ENCODE measurements at regions not wholly inside any gene's neighbourhood (a gene's known extent, or its start where the extent isn't known, plus 50 kb on each side); places are given as distances from the start of the nearest gene placed in this dataset.
"Not testable (repeated sequence)": the region's sequence is repeated elsewhere in the genome, so short reads cannot be mapped to it uniquely, and the experiment has no call there.

- DNase-seq (ENCODE audit: low read depth), result no peak
- no peak for TF ChIP-seq CTCF (conservative IDR thresholded peaks at IDR 0.05; ENCODE audit: low read depth, low read length)
- H3K4me3 ChIP-seq (ENCODE audit: low read depth, low read length), result no peak overlapping the region
These were observed 79.9 kb upstream of the PRR5 start for GRCh38 chr22:44622147-44622427.

DNA sequence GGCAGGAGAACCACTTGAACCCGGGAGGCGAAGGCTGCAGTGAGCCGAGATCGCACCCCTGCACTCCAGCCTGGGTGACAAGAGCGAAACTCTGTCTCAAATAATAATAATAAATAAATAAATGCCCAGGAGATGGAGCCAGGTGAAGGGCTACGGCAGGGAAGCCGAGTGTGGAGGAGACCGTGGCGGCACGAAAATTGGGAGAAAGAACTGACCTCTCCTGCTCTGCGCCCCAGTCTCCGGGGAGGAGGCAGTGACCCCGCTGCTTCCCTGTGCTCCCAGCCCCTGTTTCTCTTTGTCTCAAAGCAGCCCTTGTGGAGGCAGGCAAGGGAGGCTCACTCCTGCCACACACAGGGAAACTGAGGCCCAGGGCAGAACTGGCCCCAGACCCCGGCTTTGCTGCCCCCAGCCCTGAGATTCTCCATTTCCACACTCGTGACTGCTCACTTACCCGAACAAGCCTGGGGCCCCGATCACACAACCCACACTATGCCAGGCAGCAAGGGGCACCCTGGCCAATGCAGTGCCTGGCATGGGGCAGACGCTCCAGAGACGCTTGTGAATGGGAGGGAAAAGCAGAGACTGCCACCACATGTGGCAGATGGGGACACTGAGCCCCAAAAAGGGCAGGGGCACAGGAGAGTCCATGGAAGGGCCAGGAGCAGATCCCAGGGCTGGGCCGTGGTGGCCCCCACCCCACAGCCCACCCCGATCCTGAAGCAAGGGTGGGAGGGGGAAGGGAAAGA is 80.4 kb upstream of the PRR5 start:
- H3K4me3 ChIP-seq (ENCODE audit: low read depth, low read length), result no peak overlapping the region

DNA sequence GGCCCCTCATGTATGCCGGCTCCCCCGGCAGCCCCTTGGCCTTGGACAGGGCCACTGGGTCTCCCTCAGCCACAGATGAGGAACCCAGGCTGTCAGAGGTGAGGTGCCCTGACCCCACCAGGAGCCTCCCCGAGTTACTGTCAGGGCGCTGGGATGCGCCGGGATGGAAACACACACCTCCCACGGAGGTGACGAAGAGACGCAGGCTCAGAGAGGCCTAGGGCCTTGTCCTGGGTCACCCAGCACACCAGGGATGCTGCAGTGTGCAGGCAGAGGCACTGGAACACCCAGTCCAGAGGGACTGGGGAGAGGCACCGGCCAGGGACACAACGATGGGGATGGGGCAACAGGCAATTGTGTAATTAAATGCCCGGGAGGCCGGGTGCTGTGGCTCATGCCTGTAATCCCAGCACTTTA is 81.2 kb upstream of the PRR5 start:
- no peak for TF ChIP-seq CTCF (conservative IDR thresholded peaks at IDR 0.05; ENCODE audit: low read depth, low read length)
- H3K4me3 ChIP-seq (ENCODE audit: low read depth, low read length), result no peak overlapping the region
- DNase-seq (ENCODE audit: low read depth), result no peak

More for the DNA sequence above, 80.4 kb upstream of the PRR5 start:
- DNase-seq (ENCODE audit: low read depth), result no peak
- no peak for TF ChIP-seq CTCF (conservative IDR thresholded peaks at IDR 0.05; ENCODE audit: low read depth, low read length)

DNA sequence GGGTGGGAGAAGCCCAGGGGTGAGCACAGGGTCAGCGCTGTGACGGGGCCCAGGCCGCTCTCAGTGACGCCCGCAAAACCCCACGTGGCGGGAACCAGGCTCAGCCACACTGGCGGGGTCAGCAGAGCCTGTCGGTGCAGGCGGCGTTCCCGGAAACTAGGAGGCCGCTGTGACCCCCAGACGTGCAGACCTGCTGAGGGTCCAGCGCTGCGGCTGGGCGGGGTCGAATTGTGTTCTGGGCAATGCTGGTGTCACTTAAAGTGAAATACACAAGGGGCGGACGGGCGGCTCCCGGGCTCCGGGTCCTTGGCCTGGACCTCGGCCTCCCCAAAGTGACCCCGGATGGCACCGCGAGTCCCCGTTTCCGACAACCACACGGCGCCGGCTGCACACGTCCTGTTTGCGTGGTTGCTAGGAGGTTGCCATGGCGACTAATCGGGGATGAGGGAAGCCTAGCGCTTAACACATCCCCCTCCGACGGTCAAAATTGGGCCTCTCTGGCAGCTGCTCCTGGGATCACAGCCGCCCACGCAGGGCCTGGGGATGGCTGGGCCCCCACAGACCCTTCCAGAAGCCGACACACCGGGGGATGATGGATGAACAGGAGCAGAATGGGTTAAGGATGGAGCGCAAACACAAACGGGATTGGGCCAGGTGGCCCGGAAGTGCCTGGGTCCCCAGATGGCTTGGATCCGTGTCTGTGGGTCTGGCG is 81.7 kb upstream of the PRR5 start:
- TF ChIP-seq CTCF (conservative IDR thresholded peaks at IDR 0.05; ENCODE audit: low read depth, low read length), result no peak
- H3K4me3 ChIP-seq (ENCODE audit: low read depth, low read length), result no peak overlapping the region
- no peak for DNase-seq (ENCODE audit: low read depth)

- H3K4me3 ChIP-seq (ENCODE audit: low read depth, low read length); DNase-seq (ENCODE audit: low read depth): not testable (repeated sequence)
These were observed 82.4 kb upstream of the PRR5 start for GRCh38 chr22:44619560-44620128.

- DNase-seq (ENCODE audit: low read depth); H3K4me3 ChIP-seq (ENCODE audit: low read depth, low read length): not testable (repeated sequence)
These were observed 83.1 kb upstream of the PRR5 start for GRCh38 chr22:44618910-44619309.

- H3K4me3 ChIP-seq (ENCODE audit: low read depth, low read length), result no peak overlapping the region
- DNase-seq (ENCODE audit: low read depth), result no peak
- no peak for TF ChIP-seq CTCF (conservative IDR thresholded peaks at IDR 0.05; ENCODE audit: low read depth, low read length)
These were observed 83.6 kb upstream of the PRR5 start for GRCh38 chr22:44618400-44618799.

DNA sequence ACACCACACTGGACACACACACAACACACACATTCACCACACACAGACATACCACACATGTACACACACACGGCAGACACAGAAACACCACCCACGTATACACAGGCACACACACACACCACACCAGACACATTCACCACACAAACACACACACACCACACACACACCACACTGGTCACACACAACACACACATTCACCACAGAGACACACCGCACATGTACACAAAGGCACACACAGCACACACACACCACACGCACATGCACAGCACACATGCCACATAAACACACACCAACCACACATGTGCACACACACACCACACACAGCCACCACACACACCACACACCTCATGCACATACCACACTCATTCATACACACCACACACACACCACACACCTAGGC is 84.2 kb upstream of the PRR5 start:
- TF ChIP-seq CTCF (conservative IDR thresholded peaks at IDR 0.05; ENCODE audit: low read depth, low read length), result no peak
- H3K4me3 ChIP-seq (ENCODE audit: low read depth, low read length), result no peak overlapping the region
- no peak for DNase-seq (ENCODE audit: low read depth)
